DOHH2 (cell line): ENCODE measurements at regions not wholly inside any gene's neighbourhood (a gene's known extent, or its start where the extent isn't known, plus 50 kb on each side); places are given as distances from the start of the nearest gene placed in this dataset.

Experiments
- CTCF ChIP-seq: fragments of 200-600 bp; sonication (generic); IDR thresholded peaks from one replicate; pipeline ENCODE4 v1.5.1; 2014; ENCODE audit warnings: antibody characterized with exemption, mild to moderate bottlenecking, low read depth, low read length; ENCODE audit not compliant: poor library complexity, severe bottlenecking
- EZH2phosphoT487 ChIP-seq: fragments of 200-600 bp; sonication (generic); IDR thresholded peaks from 2 replicates; pipeline ENCODE4 v1.6.1; 2017; ENCODE audit warnings: borderline replicate concordance, mild to moderate bottlenecking, antibody characterized with exemption, low read length, moderate library complexity, mixed read lengths

GRCh38 chr4:24140892-24141291, 251.0 kb upstream of the PPARGC1A start:
- TF ChIP-seq CTCF = no peak
- no peak for TF ChIP-seq EZH2phosphoT487
